Activated CD8-positive, alpha-beta memory T cell treated with anti-CD3 and anti-CD28 coated beads, Interleukin-2, amount 10 ng/mL, durations not matched to agents 7 days and 5 days (primary cell): ENCODE measurements at regions not wholly inside any gene's neighbourhood (a gene's known extent, or its start where the extent isn't known, plus 50 kb on each side); places are given as distances from the start of the nearest gene placed in this dataset.

Experiments used
- ATAC-seq: fragments of 150-1000 bp; cut with Tn5 transposase; one replicate; pipeline ENCODE4 v1.10.0; 2021; ENCODE audit warnings: moderate library complexity
- CTCF ChIA-PET: fragments of 350-600 bp; sonication (Branson Sonifier 250); formaldehyde crosslinking; loops from one replicate; lab custom pipeline; 2021; ENCODE audit warnings: antibody characterized with exemption; lab: Charles Lee
- DNase-seq: peaks from one replicate; pipeline ENCODE4 v3.0.0-alpha.2; 2020
- H3K27ac Mint-ChIP-seq: one replicate; pipeline ENCODE4 v1.8.0; 2021; ENCODE audit warnings: mild to moderate bottlenecking, mixed read lengths
- H3K27me3 Mint-ChIP-seq: one replicate; pipeline ENCODE4 v1.8.0; 2021; ENCODE audit warnings: mixed read lengths
- H3K36me3 Mint-ChIP-seq: one replicate; pipeline ENCODE4 v1.8.0; 2021; ENCODE audit warnings: mild to moderate bottlenecking, mixed read lengths
- H3K4me1 Mint-ChIP-seq: one replicate; pipeline ENCODE4 v1.8.0; 2021; ENCODE audit warnings: mixed read lengths
- H3K4me3 Mint-ChIP-seq: one replicate; pipeline ENCODE4 v1.8.0; 2021; ENCODE audit warnings: mild to moderate bottlenecking, moderate library complexity, mixed read lengths
- H3K9me3 Mint-ChIP-seq: one replicate; pipeline ENCODE4 v1.8.0; 2022; ENCODE audit warnings: low read depth, mixed read lengths

- Mint-ChIP-seq H3K4me3 (no peak overlapping the region), H3K9me3 (no peaks in the 10 kb centered on the region), H3K4me1 (peaks cover 1% of the 10 kb centered on the region), H3K27ac (no peak overlapping the region), H3K27me3 (peaks cover 86% of the 10 kb centered on the region), H3K36me3 (no peaks in the 10 kb centered on the region)
- CTCF ChIA-PET: interaction anchor here (1.0 to 3.3 kb wide), 5 partner anchors 64 to 462 kb away, joined by 3 to 21 read pairs (median 5); no protein-coding TSS in a partner anchor
- ATAC-seq (no peak), DNase-seq (no peak)
Measured at GRCh38 chr10:101290881-101291280, 61.6 kb upstream of the LBX1 start.

DNA sequence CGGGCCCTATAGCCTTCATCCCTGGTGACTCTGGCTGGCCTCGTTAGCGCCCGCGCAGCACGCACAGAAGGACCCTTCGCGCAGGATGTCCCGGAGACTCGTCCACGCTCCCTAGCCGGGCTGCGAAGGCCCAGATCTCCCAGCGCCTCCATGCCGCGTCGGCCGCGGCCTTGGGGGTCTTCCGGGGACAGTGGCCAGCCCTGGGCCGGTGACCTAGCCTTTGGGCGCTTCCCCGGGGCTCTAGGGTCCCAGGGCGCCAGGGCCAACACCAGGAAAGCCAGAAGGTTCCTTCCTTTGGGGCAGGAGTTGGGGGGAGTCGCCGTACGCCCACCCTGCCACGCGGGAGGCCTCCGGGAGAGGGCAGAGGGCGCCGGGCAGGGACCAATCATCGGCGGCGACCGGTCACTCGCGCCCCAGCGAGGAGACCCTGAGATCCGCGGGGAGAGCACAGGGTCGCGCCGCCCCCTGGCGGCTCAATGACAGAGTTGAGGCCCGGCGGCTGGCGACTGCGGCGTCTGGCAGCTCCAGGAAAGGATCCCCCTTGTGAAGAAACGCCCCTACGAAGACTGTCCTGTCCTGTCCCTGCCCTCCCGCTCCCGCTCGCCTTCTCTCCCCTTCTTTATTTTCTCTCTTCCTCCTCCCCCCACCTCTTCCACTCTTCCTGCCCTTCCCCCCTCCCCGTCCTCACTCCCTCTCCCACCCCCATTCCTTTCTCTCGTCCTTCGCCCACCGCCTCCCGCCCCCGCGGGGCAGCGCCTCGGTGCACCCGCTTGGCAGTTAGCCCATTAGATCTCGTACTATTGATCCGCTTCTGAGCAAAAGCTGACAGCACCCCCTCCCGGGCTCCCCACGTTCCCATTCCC is 62.3 kb upstream of the LBX1 start:
- CTCF ChIA-PET: interaction anchor here (0.7 to 3.3 kb wide), 18 partner anchors 12 to 462 kb away, joined by 3 to 21 read pairs (median 4); no protein-coding TSS in a partner anchor
- no peak overlapping the region for H3K27ac Mint-ChIP-seq
- DNase-seq (peak; percentile 50), ATAC-seq (no peak)
- no peaks in the 10 kb centered on the region for H3K9me3 Mint-ChIP-seq
- peaks cover 1% of the 10 kb centered on the region for H3K4me1 Mint-ChIP-seq
- no peak overlapping the region for H3K4me3 Mint-ChIP-seq
- H3K27me3 Mint-ChIP-seq: peaks cover 81% of the 10 kb centered on the region
- no peaks in the 10 kb centered on the region for H3K36me3 Mint-ChIP-seq

GRCh38 chr10:101292194-101293006 is 61.6 kb upstream of the BTRC start:
- H3K27ac Mint-ChIP-seq: no peak overlapping the region
- DNase-seq (no peak), ATAC-seq (no peak)
- CTCF ChIA-PET: interaction anchor here (0.6 to 3.3 kb wide), 20 partner anchors 10 to 278 kb away, joined by 3 to 21 read pairs (median 4); no protein-coding TSS in a partner anchor
- no peaks in the 10 kb centered on the region for H3K36me3 Mint-ChIP-seq
- peaks cover 1% of the 10 kb centered on the region for H3K4me1 Mint-ChIP-seq
- no peaks in the 10 kb centered on the region for H3K9me3 Mint-ChIP-seq
- peaks cover 80% of the 10 kb centered on the region for H3K27me3 Mint-ChIP-seq
- H3K4me3 Mint-ChIP-seq: no peak overlapping the region

DNA sequence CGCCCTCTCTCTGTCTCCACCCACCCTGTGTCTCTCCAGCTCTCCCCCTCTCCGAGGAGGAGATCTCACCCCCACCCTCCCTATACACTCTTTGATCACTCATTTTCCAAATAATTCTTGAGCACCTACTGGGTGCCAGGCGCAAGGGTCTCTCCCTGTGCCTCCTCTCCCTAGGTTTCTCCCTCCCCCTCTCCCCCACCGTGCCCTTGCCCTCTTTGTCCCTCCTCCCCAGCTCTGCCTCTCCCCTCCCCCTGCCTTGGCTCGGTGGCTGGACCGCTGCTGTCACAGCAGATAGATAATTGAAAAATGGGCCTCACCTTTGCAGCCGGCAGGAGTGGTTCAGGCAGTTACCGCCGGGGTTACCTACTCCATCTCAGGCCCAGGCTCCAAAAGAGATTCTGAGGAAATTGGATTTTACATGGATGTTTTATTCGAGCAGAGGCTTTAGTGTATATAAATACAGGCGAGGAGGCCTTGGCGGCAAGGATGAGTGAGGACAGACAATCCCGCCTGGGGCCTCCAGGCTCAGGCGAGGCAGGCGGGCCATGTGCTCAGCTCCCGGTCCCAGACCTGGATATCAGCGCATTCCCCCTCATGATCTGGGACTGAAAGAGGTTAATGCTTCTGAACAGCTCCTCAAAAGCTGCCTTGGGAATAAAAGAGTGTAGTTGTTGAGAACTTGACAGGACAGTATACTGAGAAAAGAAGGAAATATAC is 60.8 kb upstream of the BTRC start:
- no peak for DNase-seq
- no peak overlapping the region for H3K27ac Mint-ChIP-seq
- peaks cover 80% of the 10 kb centered on the region for H3K27me3 Mint-ChIP-seq
- CTCF ChIA-PET: interaction anchor here (0.6 to 3.3 kb wide), 11 partner anchors 9 to 277 kb away, joined by 3 to 21 read pairs (median 4); no protein-coding TSS in a partner anchor
- H3K36me3 Mint-ChIP-seq: no peaks in the 10 kb centered on the region
- H3K9me3 Mint-ChIP-seq: no peaks in the 10 kb centered on the region
- H3K4me3 Mint-ChIP-seq: no peak overlapping the region
- no peak for ATAC-seq
- peaks cover 1% of the 10 kb centered on the region for H3K4me1 Mint-ChIP-seq

- Mint-ChIP-seq H3K36me3 (no peaks in the 10 kb centered on the region), H3K27ac (no peak overlapping the region), H3K9me3 (no peaks in the 10 kb centered on the region), H3K27me3 (peaks cover 80% of the 10 kb centered on the region), H3K4me1 (peaks cover 1% of the 10 kb centered on the region), H3K4me3 (no peak overlapping the region)
- no peak for DNase-seq
- CTCF ChIA-PET: interaction anchor here (1.0 kb wide), 1 partner anchor 130 kb away, joined by 3 read pairs; no protein-coding TSS in a partner anchor
- no peak for ATAC-seq
Measured at GRCh38 chr10:101294109-101294508, 59.9 kb upstream of the BTRC start.

GRCh38 chr10:101295261-101295660 is 58.7 kb upstream of the BTRC start:
- Mint-ChIP-seq H3K4me3 (no peak overlapping the region), H3K4me1 (peaks cover 1% of the 10 kb centered on the region), H3K27me3 (peaks cover 74% of the 10 kb centered on the region), H3K27ac (no peak overlapping the region), H3K36me3 (no peaks in the 10 kb centered on the region), H3K9me3 (no peaks in the 10 kb centered on the region)
- CTCF ChIA-PET: interaction anchor here (1.0 to 1.1 kb wide), 2 partner anchors 134 to 274 kb away, joined by 3 read pairs; no protein-coding TSS in a partner anchor
- DNase-seq (no peak), ATAC-seq (no peak)

DNA sequence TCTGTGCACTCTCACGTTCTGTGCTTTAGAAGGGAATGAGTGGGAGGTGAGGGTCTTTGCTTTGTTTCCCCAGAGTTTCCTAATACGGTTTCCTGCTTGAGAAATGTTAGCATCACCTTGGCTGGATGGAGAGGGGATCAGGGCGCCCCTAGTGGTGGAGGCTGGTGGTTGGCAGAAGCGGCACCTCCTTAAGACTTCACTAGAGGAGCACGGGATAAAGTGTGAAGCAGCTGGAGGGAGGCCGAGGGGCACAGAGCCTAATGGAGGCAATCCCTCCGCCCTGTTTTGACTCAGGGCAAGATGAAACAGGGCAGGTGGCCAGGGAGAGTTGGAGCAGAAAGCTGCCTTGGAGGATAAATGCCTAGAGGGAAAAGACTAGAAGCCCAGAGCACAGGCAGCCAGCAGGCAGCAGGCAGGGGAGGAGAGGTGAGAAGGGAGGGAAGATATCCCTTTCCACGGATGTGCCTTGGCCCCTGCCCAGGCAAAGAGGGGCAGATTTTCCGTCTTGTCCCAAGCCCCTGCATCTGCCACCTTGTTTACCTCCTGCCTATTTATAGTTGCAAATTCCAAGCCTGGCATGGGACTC is 56.0 kb upstream of the BTRC start:
- CTCF ChIA-PET: interaction anchor here (0.8 to 1.8 kb wide), 7 partner anchors 9 to 272 kb away, joined by 3 to 10 read pairs (median 3); no protein-coding TSS in a partner anchor
- H3K27ac Mint-ChIP-seq: no peak overlapping the region
- no peak overlapping the region for H3K4me3 Mint-ChIP-seq
- H3K27me3 Mint-ChIP-seq: peaks cover 66% of the 10 kb centered on the region
- H3K9me3 Mint-ChIP-seq: no peaks in the 10 kb centered on the region
- no peaks in the 10 kb centered on the region for H3K36me3 Mint-ChIP-seq
- ATAC-seq (peak; percentile 86), DNase-seq (peak; percentile 78)
- H3K4me1 Mint-ChIP-seq: no peaks in the 10 kb centered on the region

GRCh38 chr10:101299211-101299610 is 54.8 kb upstream of the BTRC start:
- CTCF ChIA-PET: interaction anchor here (1.0 to 1.7 kb wide), 4 partner anchors 11 to 271 kb away, joined by 3 to 10 read pairs (median 4); no protein-coding TSS in a partner anchor
- no peaks in the 10 kb centered on the region for H3K9me3 Mint-ChIP-seq
- H3K36me3 Mint-ChIP-seq: no peaks in the 10 kb centered on the region
- peaks cover 54% of the 10 kb centered on the region for H3K27me3 Mint-ChIP-seq
- H3K4me1 Mint-ChIP-seq: no peaks in the 10 kb centered on the region
- no peak overlapping the region for H3K4me3 Mint-ChIP-seq
- no peak for DNase-seq
- ATAC-seq: no peak
- H3K27ac Mint-ChIP-seq: no peak overlapping the region

GRCh38 chr10:101301111-101301731 is 52.7 kb upstream of the BTRC start:
- no peak overlapping the region for H3K4me3 Mint-ChIP-seq
- no peaks in the 10 kb centered on the region for H3K4me1 Mint-ChIP-seq
- DNase-seq: peak; percentile 65
- H3K27me3 Mint-ChIP-seq: peaks cover 45% of the 10 kb centered on the region
- H3K27ac Mint-ChIP-seq: no peak overlapping the region
- CTCF ChIA-PET: interaction anchor here (0.7 to 4.2 kb wide), 15 partner anchors 8 to 272 kb away, joined by 3 to 17 read pairs (median 4); no protein-coding TSS in a partner anchor
- H3K9me3 Mint-ChIP-seq: no peaks in the 10 kb centered on the region
- ATAC-seq: peak; percentile 65
- H3K36me3 Mint-ChIP-seq: no peaks in the 10 kb centered on the region

DNA sequence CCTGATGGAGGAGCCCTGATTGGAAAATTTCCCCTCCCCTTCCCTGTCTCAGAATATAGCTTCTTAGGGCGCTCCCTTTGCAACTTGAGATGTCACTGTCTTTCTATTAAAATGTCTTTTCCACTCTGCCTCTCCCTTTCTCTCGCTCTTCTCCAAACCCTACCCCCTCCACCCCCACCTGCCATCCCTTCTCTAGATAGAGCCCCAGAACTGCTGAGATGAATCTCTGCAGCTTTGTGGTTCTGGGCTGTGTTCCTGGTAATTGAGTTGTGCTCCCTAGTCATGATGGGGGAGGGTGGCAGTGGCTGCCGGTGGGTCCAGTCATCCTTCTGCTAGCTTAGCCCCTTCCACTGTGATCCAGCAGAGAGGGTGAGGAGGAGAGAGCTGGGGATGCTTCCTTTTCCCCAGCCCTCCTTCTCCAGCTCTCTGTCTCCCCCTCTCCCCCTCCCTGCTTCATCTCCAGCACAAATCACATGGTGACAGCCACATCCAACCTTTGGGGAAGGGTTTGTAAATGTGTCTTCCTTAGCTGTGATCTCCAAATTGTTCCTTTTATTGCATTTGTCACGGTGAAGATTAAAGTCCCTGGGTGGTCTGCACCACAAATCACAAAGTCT is 50.8 kb upstream of the BTRC start:
- H3K36me3 Mint-ChIP-seq: no peaks in the 10 kb centered on the region
- ATAC-seq (no peak), DNase-seq (no peak)
- no peaks in the 10 kb centered on the region for H3K9me3 Mint-ChIP-seq
- H3K4me1 Mint-ChIP-seq: no peaks in the 10 kb centered on the region
- no peak overlapping the region for H3K4me3 Mint-ChIP-seq
- no peak overlapping the region for H3K27ac Mint-ChIP-seq
- H3K27me3 Mint-ChIP-seq: peaks cover 47% of the 10 kb centered on the region
- CTCF ChIA-PET: interaction anchor here (0.9 to 4.2 kb wide), 5 partner anchors 10 to 163 kb away, joined by 3 to 17 read pairs (median 4); no protein-coding TSS in a partner anchor
